SK-N-MC (cell line): ENCODE measurements at regions not wholly inside any gene's neighbourhood (a gene's known extent, or its start where the extent isn't known, plus 50 kb on each side); places are given as distances from the start of the nearest gene placed in this dataset.

ENCODE experiments used
- DNase-seq: peaks from one replicate; pipeline ENCODE4 v3.0.0-alpha.2; 2011; ENCODE audit warnings: low read depth, low spot score
- H3K27ac ChIP-seq: fragments of 200-600 bp; sonication (generic); 2 replicates; pipeline ENCODE4 v1.5.1; 2016; ENCODE audit warnings: mixed run types
- H3K36me3 ChIP-seq: fragments of 200-600 bp; sonication (generic); 2 replicates; pipeline ENCODE4 v1.6.1; 2017; ENCODE audit warnings: antibody characterized with exemption, low read length, mixed read lengths; ENCODE audit not compliant: insufficient read depth
- H3K4me3 ChIP-seq: fragments of 200-600 bp; sonication (generic); 2 replicates; pipeline ENCODE4 v1.5.1; 2016
- H3K9ac ChIP-seq: fragments of 200-600 bp; sonication (generic); 2 replicates; pipeline ENCODE4 v1.8.0; 2017; ENCODE audit warnings: mixed run types, mixed read lengths; ENCODE audit not compliant: insufficient read length
- H3K9me3 ChIP-seq: fragments of 200-600 bp; sonication (generic); 2 replicates; pipeline ENCODE4 v1.6.1; 2017; ENCODE audit warnings: low read depth, mild to moderate bottlenecking, antibody characterized with exemption, low read length, moderate library complexity, mixed read lengths
- EZH2 ChIP-seq: fragments of 200-600 bp; sonication (generic); IDR thresholded peaks from one replicate; pipeline ENCODE4 v1.6.1; 2017; ENCODE audit warnings: antibody characterized with exemption
- FOXP2 ChIP-seq: optimal IDR thresholded peaks from 2 replicates; pipeline ENCODE3; 2011; ENCODE audit warnings: mild to moderate bottlenecking, moderate library complexity; ENCODE audit not compliant: insufficient read depth; ENCODE audit errors: extremely low read length, control extremely low read depth
- POLR2AphosphoS5 ChIP-seq: IDR thresholded peaks from 2 replicates; pipeline ENCODE4 v1.6.1; 2012; ENCODE audit warnings: mild to moderate bottlenecking, low read depth, low read length, borderline replicate concordance

- no peak overlapping the region for H3K9ac ChIP-seq
- no peaks in the 10 kb centered on the region for H3K9me3 ChIP-seq
- no peaks in the 10 kb centered on the region for H3K36me3 ChIP-seq
- DNase-seq = no peak
- no peak for TF ChIP-seq FOXP2
- no peak for TF ChIP-seq EZH2
- TF ChIP-seq POLR2AphosphoS5 = no peak
- H3K4me3 ChIP-seq = no peak overlapping the region
- H3K27ac ChIP-seq = no peak overlapping the region
Observed at GRCh38 chr4:186851291-186852072, 127.8 kb upstream of the FAT1 start.

- no peak overlapping the region for H3K9ac ChIP-seq
- no peaks in the 10 kb centered on the region for H3K36me3 ChIP-seq
- no peak overlapping the region for H3K27ac ChIP-seq
- H3K4me3 ChIP-seq = no peak overlapping the region
- no peak for DNase-seq
- no peaks in the 10 kb centered on the region for H3K9me3 ChIP-seq
- no peak for TF ChIP-seq EZH2
- TF ChIP-seq POLR2AphosphoS5 = no peak
- TF ChIP-seq FOXP2 = no peak
Observed at GRCh38 chr4:186852073-186852420, 128.4 kb upstream of the FAT1 start.

DNA sequence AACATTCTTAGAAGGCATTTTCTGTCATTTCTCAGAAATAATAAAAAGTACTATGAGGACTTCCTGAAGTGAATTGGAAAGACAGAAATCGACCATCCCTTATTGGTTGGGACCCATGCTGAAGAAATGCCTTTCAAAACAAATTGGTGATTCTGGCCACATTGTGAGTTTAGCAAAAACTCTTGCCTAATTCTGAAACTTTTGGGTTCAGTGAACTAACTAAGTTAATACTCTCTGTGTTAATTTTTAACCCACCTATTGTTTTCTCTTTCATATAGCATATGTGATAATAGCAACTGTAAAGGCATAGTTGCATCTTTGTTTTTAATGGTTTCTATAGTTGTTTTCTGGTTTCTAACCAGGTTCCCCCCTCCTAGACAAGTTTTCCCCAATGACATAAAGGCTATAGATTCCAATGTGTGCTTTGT is 129.3 kb upstream of the FAT1 start:
- H3K4me3 ChIP-seq = no peak overlapping the region
- no peak overlapping the region for H3K9ac ChIP-seq
- H3K9me3 ChIP-seq = no peaks in the 10 kb centered on the region
- H3K27ac ChIP-seq = no peak overlapping the region
- DNase-seq = no peak
- H3K36me3 ChIP-seq = no peaks in the 10 kb centered on the region
- no peak for TF ChIP-seq FOXP2

- no peak for TF ChIP-seq FOXP2
- no peak for TF ChIP-seq EZH2
- TF ChIP-seq POLR2AphosphoS5 = no peak
Observed at GRCh38 chr4:186854256-186854655, 130.6 kb upstream of the FAT1 start.

DNA sequence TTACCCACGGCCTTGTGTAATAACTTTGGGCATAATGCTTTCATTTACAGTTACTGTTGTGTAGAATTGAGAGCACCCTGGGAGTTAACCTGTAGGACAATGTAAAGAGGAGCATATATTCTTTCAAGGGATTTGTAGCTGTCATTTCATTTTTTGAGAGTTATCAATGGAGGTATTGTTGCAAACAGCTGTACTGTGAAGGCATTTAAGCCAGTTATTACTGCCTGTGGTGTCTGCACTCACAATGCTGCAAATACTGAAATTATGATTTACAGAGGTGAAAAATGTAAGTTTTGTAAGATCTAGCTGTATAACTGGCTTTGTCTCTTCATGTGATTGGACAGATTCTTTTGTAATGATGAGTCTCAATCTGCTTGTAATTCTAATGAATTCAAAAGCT is 131.5 kb upstream of the FAT1 start:
- no peak for TF ChIP-seq FOXP2
- no peak for TF ChIP-seq POLR2AphosphoS5
- TF ChIP-seq EZH2 = no peak
- H3K4me3 ChIP-seq = no peak overlapping the region
- H3K27ac ChIP-seq = no peak overlapping the region
- no peak overlapping the region for H3K9ac ChIP-seq
- no peak for DNase-seq
- H3K36me3 ChIP-seq = no peaks in the 10 kb centered on the region
- no peaks in the 10 kb centered on the region for H3K9me3 ChIP-seq

More at GRCh38 chr4:186854256-186854655, 130.6 kb upstream of the FAT1 start:
- Histone ChIP-seq H3K36me3 (no peaks in the 10 kb centered on the region), H3K9ac (no peak overlapping the region), H3K27ac (no peak overlapping the region), H3K9me3 (no peaks in the 10 kb centered on the region), H3K4me3 (no peak overlapping the region)
- no peak for DNase-seq

GRCh38 chr4:186857793-186858192 is 134.1 kb upstream of the FAT1 start:
- TF ChIP-seq POLR2AphosphoS5 = no peak
- TF ChIP-seq EZH2 = no peak
- no peak overlapping the region for H3K9ac ChIP-seq
- H3K36me3 ChIP-seq = no peaks in the 10 kb centered on the region
- H3K4me3 ChIP-seq = no peak overlapping the region
- no peak for DNase-seq
- no peaks in the 10 kb centered on the region for H3K9me3 ChIP-seq
- H3K27ac ChIP-seq = no peak overlapping the region

- Histone ChIP-seq H3K4me3 (no peak overlapping the region), H3K9ac (no peak overlapping the region), H3K27ac (no peak overlapping the region), H3K36me3 (no peaks in the 10 kb centered on the region), H3K9me3 (no peaks in the 10 kb centered on the region)
- no peak for DNase-seq
- no peak for TF ChIP-seq EZH2
- TF ChIP-seq FOXP2 = no peak
- no peak for TF ChIP-seq POLR2AphosphoS5
Observed at GRCh38 chr4:186858355-186858754, 134.7 kb upstream of the FAT1 start.

- no peak overlapping the region for H3K4me3 ChIP-seq
- H3K27ac ChIP-seq = no peak overlapping the region
- no peak overlapping the region for H3K9ac ChIP-seq
- DNase-seq = no peak
- no peaks in the 10 kb centered on the region for H3K9me3 ChIP-seq
- TF ChIP-seq FOXP2 (no peak), EZH2 (no peak), POLR2AphosphoS5 (no peak)
- H3K36me3 ChIP-seq = no peaks in the 10 kb centered on the region
Observed at GRCh38 chr4:186859420-186859819, 135.8 kb upstream of the FAT1 start.

GRCh38 chr4:186861317-186861716 is 137.7 kb upstream of the FAT1 start:
- no peak for TF ChIP-seq POLR2AphosphoS5
- TF ChIP-seq FOXP2 = no peak
- TF ChIP-seq EZH2 = no peak
- no peak for DNase-seq
- Histone ChIP-seq H3K27ac (no peak overlapping the region), H3K9me3 (no peaks in the 10 kb centered on the region), H3K4me3 (no peak overlapping the region), H3K9ac (no peak overlapping the region), H3K36me3 (no peaks in the 10 kb centered on the region)
